Dermis microvascular lymphatic vessel endothelial cell (primary cell): ENCODE measurements at regions not wholly inside any gene's neighbourhood (a gene's known extent, or its start where the extent isn't known, plus 50 kb on each side); places are given as distances from the start of the nearest gene placed in this dataset.

ENCODE experiments used
- DNase-seq, 2 donors: peaks; one replicate each; pipeline versions ENCODE4 v3.0.0 to v3.0.0-alpha.2; 2010; ENCODE audit warnings: low read depth in 2 of 2

DNA sequence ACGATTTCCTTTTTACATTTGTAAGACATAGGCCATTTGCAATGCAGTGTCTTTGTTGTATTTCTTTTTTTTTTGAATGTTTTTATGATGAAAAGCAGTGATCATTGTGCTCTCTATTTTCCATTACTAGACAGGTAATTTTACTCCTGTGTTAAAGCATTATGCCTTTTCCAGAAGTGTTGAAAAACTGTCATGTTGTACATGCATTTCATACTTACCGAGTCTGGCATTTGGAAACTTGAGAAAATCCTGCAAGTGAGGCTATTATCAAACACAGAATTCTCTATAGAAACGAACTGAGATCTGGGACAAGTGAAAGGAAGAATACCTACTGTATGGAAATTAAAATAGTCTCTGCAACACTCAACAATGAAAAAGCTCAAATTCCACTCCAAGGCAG lies 78.6 kb upstream of the CNR1 start:
- DNase-seq, result no peak

- DNase-seq, result no peak
Measured at GRCh38 chr6:88238901-88239300, 72.8 kb upstream of the CNR1 start.

DNA sequence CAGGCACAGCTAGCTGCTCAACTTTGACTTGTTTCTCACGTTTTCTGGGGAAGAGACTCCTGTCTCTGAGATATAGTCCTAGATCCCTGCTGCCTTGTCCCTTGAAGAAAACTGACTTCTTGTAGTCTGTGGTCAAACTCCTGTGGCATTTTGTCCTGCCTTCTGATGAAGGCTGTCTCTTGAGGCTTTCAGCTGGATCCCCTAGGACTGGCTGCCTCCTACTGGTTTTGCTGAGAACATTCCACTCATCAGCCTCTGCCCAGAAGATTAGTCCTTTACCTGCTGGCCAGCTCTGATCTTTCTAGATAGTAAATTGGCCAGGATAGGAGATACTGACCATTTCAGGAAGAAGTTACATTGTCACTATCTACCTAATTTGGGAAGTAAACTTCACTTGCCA lies 71.9 kb upstream of the CNR1 start:
- DNase-seq, result peak in 1 of 2 donors; percentile 4

DNA sequence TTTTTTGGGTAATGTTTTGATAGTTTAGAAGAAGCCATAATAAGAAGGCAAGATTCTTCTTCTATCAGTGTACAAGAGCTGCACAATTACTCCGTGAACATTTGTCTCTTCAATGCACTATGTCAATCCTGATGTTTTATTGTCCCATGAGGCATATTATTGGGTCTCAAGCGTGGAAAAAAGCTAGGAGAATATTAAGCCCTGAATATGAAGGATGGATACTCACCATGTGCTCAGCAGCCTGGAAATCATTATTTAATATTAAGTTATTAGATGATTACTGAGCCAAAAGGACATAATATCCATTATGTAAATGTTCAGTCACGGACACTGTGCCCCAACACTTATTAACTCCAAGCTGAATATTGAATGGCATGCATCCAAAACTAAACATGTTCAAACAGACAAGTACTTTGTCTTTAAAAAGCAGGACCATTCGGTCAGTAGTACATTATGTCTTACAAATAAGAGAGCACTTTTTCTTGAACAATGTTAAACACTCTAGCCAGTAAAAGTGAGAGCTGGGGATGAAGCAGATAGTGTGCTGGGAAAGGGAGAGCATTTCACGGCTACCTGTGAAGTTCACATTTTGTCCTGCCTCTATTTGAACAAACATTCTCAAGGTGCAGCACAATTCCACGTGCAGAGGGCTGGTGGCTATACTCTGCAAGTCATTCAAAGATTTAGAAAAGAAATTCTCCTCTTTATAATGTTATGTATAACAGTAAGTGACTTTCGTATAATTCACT lies 70.6 kb upstream of the CNR1 start:
- DNase-seq, result no peak

DNA sequence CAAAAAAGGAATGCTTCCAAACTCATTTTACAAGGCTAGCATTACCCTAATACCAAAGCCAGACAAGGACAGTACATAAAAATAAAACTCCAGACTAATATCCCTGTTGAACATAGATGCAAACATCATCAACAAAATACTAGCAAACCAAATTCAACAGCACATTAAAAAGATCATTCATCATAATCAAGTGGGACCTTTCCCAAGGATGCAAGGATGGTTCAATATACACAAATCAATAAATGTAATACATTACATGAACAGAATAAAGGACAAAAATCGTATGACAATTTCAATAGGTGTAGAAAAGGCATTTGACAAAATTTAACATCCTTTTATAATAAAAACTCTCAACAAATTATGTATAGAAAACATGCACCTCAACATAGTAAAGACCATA lies 66.6 kb upstream of the CNR1 start:
- DNase-seq, result no peak

GRCh38 chr6:88223298-88223697 lies 57.2 kb upstream of the CNR1 start:
- no peak for DNase-seq

DNA sequence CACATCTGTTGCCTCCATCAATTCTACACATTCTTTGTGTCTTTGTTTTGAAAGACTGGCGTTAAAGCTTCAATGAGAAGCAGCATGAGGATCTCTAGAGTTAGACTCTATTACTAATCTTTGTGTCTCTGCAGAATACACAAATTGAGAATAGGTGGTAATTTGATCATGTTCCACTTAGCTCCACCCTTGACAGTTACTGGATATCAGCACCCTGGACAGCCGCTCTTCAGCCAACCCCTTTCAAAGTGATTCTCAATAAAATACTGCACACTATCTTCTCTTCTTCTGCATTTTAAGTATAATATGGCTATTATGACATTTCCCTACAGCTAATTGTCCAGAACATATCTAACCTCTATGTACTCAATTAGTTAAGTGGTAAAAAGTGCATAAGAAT lies 54.3 kb upstream of the CNR1 start:
- peak in 1 of 2 donors; percentile 9 for DNase-seq

DNA sequence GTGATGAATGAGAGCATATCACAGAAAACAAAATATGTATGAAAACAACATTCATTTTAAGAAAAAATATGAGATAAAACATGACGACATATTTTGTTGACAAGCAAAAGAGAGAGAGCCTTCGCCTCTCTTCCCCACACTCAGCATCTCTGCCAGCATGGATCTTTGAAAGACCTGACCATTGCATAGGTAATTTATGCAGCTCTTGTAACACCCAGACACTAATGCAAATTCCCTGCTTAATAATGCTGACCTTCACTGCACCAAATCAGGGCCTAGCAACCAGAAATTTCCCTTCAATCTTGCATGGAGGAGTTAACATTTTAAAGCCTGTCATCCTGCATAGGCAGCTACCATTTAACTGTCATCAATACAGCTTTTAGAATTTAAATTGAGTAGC lies 50.0 kb upstream of the CNR1 start:
- no peak for DNase-seq
